Nephron progenitor cell (in vitro differentiated cells): ENCODE measurements at regions not wholly inside any gene's neighbourhood (a gene's known extent, or its start where the extent isn't known, plus 50 kb on each side); places are given as distances from the start of the nearest gene placed in this dataset.
"Not testable (repeated sequence)": the region's sequence is repeated elsewhere in the genome, so short reads cannot be mapped to it uniquely, and the experiment has no call there.

Experiments
- DNase-seq: peaks from one replicate; pipeline ENCODE4 v3.0.0; 2021
- H3K27ac Mint-ChIP-seq: 2 replicates; pipeline ENCODE4 v1.8.0; 2021; ENCODE audit warnings: mild to moderate bottlenecking, moderate library complexity, mixed read lengths
- H3K27me3 Mint-ChIP-seq: 2 replicates; pipeline ENCODE4 v1.8.0; 2021; ENCODE audit warnings: mild to moderate bottlenecking, low read depth, mixed read lengths; ENCODE audit not compliant: poor library complexity
- H3K36me3 Mint-ChIP-seq: 2 replicates; pipeline ENCODE4 v1.8.0; 2021; ENCODE audit warnings: low read depth, mixed read lengths
- H3K4me1 Mint-ChIP-seq: 2 replicates; pipeline ENCODE4 v1.8.0; 2021; ENCODE audit warnings: mixed read lengths
- H3K4me3 Mint-ChIP-seq: 2 replicates; pipeline ENCODE4 v1.8.0; 2021; ENCODE audit warnings: mild to moderate bottlenecking, moderate library complexity, mixed read lengths
- H3K9me3 Mint-ChIP-seq: 2 replicates; pipeline ENCODE4 v1.8.0; 2021; ENCODE audit warnings: mild to moderate bottlenecking, moderate library complexity, mixed read lengths
- TF ChIP-seq, protein P1 (sequence below): fragments of 200-600 bp; sonication (generic); IDR thresholded peaks from 2 replicates; pipeline ENCODE4 v1.5.0; 2021; ENCODE audit warnings: antibody characterized with exemption

DNA sequence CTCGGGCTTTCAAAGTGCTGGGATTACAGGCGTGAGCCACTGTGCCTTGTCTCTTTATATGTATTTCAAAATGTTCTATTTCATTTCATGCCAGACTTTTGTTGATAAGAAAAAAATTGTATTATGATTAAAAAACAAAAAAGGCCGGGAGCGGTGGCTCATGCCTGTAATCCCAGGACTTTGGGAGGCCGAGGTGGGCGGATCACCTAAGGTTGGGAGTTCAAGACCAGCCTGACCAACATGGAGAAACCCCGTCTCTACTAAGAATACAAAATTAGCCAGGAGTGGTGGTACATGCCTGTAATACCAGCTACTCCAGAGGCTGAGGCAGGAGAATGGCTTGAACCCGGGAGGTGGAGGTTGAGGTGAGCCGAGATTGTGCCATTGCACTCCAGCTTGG lies 121.9 kb downstream of the KCNJ18 start:
- H3K27ac Mint-ChIP-seq, H3K27me3 Mint-ChIP-seq, H3K4me3 Mint-ChIP-seq, H3K36me3 Mint-ChIP-seq, DNase-seq, H3K4me1 Mint-ChIP-seq: not testable (repeated sequence)
- H3K9me3 Mint-ChIP-seq, result peaks cover 46% of the 10 kb centered on the region

DNA sequence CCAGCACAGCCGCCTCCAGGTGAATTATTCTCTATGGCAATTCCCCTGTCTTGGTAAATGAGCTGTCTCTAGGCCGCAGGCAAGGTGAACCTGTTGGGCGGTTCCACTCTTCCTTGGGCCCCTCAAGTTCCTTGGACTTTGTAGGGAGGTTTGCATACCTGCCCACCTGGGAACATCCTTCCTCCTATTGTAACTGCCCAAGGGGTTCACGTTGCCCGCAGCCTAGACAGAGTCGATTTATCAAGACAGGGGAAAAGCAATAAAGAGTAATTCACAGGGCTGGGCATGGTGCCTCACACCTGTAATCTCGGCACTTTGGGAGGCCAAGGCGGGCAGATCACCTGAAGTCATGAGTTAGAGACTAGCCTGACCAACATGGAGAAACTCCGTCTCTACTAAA lies 122.5 kb downstream of the KCNJ18 start:
- Mint-ChIP-seq H3K4me1 (no peaks in the 10 kb centered on the region), H3K27ac (no peak overlapping the region), H3K4me3 (no peak overlapping the region), H3K27me3 (peaks cover 3% of the 10 kb centered on the region), H3K36me3 (no peaks in the 10 kb centered on the region), H3K9me3 (peaks cover 46% of the 10 kb centered on the region)
- DNase-seq, result no peak
- TF ChIP-seq, protein P1, sequence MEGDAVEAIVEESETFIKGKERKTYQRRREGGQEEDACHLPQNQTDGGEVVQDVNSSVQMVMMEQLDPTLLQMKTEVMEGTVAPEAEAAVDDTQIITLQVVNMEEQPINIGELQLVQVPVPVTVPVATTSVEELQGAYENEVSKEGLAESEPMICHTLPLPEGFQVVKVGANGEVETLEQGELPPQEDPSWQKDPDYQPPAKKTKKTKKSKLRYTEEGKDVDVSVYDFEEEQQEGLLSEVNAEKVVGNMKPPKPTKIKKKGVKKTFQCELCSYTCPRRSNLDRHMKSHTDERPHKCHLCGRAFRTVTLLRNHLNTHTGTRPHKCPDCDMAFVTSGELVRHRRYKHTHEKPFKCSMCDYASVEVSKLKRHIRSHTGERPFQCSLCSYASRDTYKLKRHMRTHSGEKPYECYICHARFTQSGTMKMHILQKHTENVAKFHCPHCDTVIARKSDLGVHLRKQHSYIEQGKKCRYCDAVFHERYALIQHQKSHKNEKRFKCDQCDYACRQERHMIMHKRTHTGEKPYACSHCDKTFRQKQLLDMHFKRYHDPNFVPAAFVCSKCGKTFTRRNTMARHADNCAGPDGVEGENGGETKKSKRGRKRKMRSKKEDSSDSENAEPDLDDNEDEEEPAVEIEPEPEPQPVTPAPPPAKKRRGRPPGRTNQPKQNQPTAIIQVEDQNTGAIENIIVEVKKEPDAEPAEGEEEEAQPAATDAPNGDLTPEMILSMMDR, result no peak

DNA sequence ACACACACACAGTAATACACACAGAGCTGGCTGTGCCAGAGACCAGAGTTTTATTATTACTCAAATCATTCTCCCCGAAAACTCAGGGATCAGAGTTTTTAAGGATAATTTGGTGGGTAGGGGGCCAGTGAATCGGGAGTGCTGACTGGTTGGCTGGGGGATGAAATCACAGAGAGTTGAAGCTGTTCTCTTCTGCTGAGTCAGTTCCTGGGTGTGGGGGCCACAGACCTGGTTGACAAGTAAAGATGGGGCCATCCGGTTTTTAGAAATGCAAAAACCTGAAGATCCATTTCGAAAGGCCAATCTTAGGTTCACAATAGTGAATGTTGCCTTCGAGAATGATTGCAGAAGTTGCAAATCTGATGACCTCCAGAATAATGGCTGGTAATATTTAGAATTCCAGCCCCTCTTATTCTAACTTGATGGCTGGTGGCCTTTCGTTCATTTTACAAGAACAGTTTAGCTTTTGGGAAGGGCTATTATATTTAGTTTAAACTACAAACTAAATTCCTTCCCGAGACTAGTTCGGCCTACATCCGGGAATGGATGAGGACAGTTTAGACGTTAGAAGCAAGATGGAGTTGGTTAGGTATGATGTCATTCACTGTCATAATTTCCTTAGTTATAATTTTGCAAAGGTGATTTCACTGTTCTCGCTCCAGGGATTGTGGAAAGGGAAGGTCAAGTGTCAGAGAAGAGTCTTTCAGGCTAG lies 123.2 kb downstream of the KCNJ18 start:
- Mint-ChIP-seq H3K27ac (no peak overlapping the region), H3K36me3 (no peaks in the 10 kb centered on the region), H3K9me3 (peaks cover 46% of the 10 kb centered on the region), H3K4me3 (no peak overlapping the region), H3K4me1 (no peaks in the 10 kb centered on the region), H3K27me3 (peaks cover 3% of the 10 kb centered on the region)
- no peak for DNase-seq
- TF ChIP-seq, protein P1, result no peak

DNA sequence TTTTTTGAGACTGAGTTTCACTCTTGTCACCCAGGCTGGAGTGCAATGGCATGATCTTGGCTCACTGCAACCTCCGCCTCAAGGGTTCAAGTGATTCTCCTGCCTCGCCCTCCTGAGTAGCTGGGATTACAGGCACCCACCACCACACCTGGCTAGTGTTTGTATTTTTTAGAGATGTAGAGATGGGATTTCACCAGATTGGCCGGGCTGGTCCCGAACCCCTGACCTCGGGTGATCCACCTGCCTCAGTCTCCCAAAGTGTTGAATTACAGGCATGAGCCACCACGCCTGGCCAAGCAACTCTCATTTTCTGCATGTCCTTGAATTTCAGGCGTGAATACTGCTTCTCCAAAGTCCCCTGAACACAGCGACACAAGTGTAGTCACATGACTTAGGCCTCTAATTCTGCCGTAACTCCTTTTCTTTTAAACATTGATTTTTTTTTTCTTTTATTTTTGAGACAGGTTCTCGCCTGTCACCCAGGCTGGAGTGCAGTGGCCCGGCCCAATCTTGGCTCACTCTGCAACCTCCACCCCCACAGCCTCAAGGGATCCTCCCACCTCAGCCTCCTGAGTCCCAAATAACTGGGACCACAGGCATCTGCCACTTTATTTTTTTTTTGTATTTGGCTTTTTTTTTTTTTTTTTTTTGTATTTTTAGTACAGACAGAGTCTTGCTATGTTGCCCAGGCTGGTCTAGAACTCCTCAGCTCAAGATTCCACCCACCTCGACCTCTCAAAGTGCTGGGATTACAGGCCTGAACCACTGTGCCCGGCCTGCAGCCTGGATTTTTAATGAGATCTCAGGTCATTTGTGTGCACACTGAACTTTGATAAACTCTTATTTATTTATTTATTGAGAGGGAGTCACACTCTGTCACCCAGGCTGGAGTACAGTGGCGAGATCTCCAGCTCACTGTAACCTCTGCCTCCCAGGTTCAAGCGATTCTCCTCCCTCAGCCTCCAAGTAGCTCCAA lies 124.6 kb downstream of the KCNJ18 start:
- Mint-ChIP-seq H3K27ac (no peak overlapping the region), H3K9me3 (peaks cover 46% of the 10 kb centered on the region), H3K27me3 (peaks cover 3% of the 10 kb centered on the region), H3K4me3 (no peak overlapping the region), H3K36me3 (no peaks in the 10 kb centered on the region), H3K4me1 (no peaks in the 10 kb centered on the region)
- TF ChIP-seq, protein P1, result no peak
- no peak for DNase-seq

DNA sequence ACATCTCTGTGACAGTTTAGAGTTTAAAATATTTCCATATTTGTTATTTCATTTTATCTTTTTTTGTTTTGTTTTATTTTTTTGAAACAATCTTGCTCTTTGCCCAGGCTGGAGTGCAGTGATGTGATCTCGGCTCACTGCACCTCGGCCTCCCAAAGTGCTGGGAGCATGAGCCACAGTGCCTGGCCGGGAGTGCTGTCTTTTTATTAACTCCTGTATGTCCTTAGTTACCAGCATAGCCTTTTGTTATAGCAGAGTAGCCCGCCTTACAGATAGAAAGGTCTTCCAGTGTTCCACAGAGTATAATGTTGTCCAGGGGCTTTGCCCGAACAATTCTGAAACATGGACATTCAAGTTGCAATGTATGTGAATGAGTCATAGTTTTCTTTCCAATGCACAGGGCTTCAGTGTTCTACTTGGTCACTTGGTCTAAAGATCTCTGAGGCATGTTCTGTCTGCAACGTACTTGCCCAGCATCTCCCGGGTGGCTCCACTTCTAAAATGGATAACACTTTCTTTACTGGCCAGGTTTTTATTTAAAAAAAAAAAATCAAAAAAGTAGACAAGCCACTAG lies 125.6 kb downstream of the KCNJ18 start:
- no peaks in the 10 kb centered on the region for H3K36me3 Mint-ChIP-seq
- peaks cover 3% of the 10 kb centered on the region for H3K27me3 Mint-ChIP-seq
- DNase-seq, result no peak
- TF ChIP-seq, protein P1, result no peak
- peaks cover 46% of the 10 kb centered on the region for H3K9me3 Mint-ChIP-seq
- H3K27ac Mint-ChIP-seq, result no peak overlapping the region
- H3K4me3 Mint-ChIP-seq, result no peak overlapping the region
- H3K4me1 Mint-ChIP-seq, result no peaks in the 10 kb centered on the region

DNA sequence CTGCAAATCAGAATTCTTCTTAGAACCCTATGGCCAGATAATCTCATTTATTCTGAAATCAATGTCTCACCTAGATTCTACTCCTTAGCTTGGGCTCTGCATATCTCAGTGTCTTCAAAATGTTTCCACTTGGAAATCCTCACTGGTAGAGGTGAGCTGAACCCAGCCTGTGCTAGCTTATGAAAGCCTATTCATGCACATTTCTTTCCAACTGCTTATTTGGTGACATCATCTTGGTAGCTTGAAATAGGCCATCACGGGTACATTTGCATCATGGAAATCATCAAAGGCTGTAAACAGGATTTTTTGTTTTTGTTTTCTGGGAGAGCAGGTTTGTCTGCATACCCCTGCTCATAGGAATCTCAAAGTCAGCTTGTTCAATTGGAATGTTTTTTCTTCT lies 130.8 kb downstream of the KCNJ18 start:
- no peak overlapping the region for H3K27ac Mint-ChIP-seq
- peaks cover 12% of the 10 kb centered on the region for H3K9me3 Mint-ChIP-seq

More for the DNA sequence above, 130.8 kb downstream of the KCNJ18 start:
- Mint-ChIP-seq H3K36me3 (no peaks in the 10 kb centered on the region), H3K4me3 (no peak overlapping the region), H3K4me1 (no peaks in the 10 kb centered on the region), H3K27me3 (no peaks in the 10 kb centered on the region)
- DNase-seq, result no peak
- TF ChIP-seq, protein P1, result no peak
